D341Med (cell line): ENCODE measurements at regions not wholly inside any gene's neighbourhood (a gene's known extent, or its start where the extent isn't known, plus 50 kb on each side); places are given as distances from the start of the nearest gene placed in this dataset.

Source experiments
- DNase-seq: peaks from one replicate; pipeline ENCODE4 v3.0.0; 2012; ENCODE audit warnings: low spot score

DNA sequence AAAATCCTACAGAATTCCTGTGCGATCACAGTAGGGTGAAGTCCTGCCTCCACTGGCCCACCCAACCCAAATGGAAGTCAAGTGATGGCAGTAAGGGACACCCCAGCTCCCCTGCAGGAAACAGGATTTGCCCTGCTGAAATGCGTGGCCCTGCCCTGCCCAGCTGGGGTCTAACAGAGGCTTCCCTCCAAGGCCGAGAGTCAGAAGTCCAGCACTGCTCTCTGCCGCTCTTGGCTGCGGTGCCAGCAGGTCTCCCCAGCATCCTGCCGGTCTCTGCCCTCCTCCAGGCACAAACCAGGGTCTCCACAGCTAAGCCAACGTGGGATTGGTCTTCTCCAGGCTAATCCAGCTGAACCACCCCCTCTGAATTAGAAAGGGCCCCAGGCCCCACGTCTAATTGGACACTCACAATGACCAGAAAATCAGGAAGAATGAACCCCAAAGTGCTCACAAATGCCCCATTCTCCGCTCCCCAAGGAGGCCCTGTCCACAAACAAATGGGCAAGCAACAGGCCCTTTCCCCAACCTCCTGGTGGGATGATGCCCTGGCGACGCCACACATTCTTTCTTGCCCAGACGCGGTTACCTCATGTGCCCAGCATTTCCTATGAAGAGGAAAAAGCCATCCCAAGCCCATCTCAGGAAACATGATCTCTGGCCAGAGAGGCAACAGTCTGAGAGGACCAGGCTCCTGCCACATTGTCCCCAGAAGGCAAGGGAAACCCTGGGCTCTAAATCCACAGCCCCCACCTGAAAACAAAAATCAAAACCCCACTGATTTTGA, 117.2 kb downstream of the BANF2 start:
- no peak for DNase-seq

DNA sequence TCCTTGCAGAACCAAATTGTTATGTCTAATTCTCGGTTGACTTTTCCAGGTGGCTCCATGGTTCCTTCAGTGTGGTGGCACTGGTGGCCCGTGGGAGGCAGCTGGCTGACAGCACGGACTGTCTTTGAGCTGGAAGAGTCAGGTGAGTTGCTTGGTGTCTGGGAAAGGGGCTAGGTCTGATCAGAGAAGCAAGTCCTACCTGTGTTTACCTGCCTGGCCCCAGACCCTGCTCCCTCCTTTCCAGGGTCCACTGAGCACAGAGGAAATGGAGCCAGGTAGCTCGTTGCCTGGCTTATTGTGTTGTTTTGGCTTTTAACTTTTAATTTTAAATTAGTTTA, 111.8 kb downstream of the BANF2 start:
- no peak for DNase-seq

DNA sequence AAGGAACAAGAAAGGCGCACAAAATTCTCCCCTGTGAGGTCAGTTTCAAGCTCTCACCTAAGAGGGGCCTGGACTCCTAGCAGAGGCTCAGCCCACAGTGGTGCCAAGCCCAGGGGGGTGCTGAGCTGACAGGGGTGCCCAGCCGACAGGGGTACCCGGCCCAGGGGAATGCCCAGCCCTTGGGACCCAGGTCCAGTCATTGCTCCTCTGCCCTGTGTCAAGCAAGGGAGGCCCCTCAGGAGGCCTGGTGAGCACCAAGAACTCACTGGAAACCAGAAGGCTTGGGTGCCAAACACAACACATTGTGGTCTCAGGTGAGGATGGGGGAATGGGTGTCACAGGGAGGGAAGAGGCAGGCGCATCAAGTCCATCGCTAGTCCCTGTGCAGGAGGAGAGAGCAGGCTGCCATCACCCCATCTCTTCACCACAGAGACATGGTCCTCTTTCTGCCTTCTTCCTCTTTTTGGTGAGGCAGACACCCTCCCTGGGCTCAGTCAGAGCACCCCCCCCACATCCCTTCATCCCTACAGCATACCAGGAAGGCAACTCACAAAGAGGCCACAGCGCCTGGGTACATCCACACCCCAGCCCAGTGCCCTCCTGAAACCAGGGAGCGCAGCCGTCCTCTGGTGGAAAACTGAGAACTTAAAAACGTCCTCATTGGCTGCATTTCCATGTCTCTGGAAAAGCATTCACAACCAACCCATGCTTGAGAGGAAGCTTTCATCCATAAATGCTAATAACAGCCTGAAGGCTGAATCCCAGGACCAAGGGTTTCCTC, 111.3 kb downstream of the BANF2 start:
- no peak for DNase-seq

- DNase-seq, result no peak
Measured at GRCh38 chr20:17810062-17810631, 110.4 kb downstream of the BANF2 start.

DNA sequence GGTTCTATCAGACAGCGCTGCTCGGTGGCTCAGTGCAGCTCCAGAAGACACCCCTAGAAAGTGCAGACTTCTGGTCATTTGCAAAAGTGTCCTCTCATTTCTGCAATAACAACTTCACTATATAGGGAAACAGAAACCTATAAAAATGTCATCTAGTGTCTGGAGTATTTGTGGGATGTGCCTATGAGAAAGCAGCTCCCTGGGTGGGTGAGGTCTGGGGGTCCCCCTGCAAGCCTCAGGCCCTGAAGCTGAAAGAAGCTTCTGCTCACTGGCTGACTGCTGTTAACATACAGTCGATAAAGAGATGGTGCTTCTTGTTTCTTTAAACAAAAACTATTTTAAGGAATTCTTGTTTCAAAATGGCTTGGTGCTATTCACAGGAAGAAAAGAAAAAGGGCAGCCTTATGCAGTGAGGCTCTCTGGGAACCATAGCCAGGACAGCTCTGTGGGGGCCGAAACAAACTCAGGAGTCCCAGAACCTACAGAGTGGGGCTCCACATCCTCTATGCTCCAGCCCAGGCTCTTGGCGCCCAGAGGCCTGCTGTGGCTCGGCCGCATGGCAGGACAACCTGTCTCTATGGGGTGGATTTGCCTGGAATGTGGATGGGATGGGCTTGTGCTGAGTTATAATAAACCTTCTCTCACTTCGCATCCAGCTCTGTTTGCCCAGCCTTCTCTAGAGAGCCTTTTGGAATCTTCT, 109.7 kb downstream of the BANF2 start:
- DNase-seq, result no peak

DNA sequence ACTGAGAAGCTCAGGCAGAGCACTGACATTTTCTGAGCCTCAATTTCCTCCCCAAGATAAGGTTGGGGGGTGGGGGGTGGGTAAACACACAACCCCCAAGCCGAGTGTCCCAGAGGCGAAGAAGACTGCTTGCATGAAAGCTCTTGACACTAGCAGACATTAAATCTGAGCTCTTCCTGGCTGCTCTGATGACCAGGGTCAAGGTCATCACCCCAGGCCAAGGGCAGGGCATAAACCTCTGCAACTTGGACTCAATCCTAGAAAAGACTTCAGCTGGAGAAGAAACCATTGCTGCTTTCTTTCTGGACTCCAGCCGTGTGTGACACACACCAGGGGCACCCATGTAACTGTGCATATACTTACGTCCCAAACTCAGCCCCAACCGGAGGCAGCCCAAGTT, 109.0 kb downstream of the BANF2 start:
- no peak for DNase-seq

- DNase-seq, result no peak
Measured at GRCh38 chr20:17808357-17808756, 108.6 kb downstream of the BANF2 start.

DNA sequence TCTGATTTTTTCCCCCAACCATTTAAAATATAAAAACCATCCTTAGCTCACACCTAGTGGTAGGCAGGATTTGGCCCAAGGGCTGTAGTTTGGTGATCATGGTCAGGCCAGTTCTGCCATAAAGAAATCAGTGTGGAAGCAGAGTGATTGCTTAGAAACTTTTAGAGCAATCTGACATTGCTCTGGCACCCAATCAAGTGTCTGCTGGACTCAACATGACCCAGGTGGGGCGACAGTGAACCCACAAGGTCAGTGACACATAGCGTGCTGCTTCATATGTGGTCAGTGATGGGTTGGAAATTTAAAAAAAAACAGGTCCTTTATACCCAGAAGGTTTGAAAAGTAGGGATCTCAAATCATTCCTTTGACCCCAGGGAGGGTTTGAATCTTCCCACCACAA, 107.9 kb downstream of the BANF2 start:
- DNase-seq, result no peak

DNA sequence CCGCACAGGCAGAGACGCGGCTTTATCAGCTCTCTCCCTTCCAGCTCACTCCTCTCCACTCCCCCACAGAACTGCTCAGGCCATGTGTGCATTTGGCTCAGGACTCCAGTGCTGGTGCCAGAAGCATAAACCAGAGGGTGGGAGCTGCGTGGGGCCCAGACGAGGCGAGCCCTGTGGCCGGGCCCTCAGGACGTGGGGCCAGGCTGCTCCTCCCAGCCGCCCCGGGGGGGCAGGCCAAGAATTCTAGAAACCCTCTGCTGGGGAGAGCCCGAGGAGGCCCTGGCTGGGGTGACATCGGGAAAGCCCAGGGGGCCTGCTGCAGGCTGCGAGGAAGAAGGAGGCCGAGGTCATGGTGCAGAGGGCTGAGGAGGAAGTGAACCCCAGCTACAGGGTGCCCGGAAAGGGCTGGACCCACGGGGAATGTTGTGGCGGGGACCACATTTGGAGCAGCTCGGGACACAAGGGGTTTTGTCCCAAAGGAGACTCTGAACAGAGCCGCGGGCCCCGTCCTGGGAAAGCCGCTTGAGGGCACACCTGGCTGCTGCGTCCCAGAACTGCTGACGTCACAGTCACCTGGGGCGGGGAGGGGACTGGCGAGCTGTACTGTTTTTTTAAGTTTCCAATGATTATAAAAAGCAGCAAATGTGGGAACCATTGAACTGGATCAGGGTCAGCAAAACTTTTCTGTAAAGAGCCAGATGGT, 107.1 kb downstream of the BANF2 start:
- no peak for DNase-seq

- DNase-seq, result no peak
Measured at GRCh38 chr20:17806107-17806506, 106.3 kb downstream of the BANF2 start.

GRCh38 chr20:17803765-17804164, 104.0 kb downstream of the BANF2 start:
- no peak for DNase-seq

GRCh38 chr20:17799575-17800227, 99.9 kb downstream of the BANF2 start:
- no peak for DNase-seq

DNA sequence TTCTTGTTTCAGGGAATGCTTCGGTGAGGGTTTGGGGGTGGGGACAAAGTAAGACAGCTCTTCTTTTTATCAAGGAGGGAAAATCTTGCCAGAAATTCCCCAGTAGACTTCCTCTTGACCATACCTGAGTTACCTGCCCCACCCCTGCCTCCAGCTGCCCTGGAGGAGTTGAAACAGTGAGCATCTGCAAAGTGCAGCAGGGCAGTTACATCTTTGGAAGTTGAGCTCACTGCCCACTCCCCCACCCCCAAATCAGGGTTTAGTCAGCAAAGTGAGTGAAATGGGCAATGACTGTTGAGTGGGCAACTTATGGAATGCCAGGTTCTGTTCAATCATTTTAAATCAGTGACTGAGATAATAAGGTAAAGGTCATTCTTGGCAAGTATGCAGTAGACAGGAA, 98.8 kb downstream of the BANF2 start:
- no peak for DNase-seq

DNA sequence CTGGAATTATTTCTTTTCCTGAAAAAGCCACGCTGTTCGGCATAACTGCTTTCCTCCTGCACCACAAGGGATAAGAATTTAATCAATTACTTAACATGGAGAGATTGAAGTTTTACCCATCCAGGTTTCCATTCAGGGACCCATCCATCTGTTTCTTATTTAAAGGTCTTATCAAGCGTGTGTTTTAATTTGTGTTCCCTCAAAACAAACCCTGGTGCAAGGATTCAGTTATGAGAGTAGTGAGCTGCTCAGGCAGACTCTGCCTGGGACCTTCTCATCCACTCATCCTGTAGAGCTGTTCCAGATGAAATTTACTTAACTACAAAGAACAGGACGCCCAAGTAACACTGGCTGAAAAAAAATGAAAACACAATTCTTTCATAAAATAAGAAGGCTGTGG, 97.8 kb downstream of the BANF2 start:
- no peak for DNase-seq

- DNase-seq, result no peak
Measured at GRCh38 chr20:17797161-17797560, 97.4 kb downstream of the BANF2 start.

DNA sequence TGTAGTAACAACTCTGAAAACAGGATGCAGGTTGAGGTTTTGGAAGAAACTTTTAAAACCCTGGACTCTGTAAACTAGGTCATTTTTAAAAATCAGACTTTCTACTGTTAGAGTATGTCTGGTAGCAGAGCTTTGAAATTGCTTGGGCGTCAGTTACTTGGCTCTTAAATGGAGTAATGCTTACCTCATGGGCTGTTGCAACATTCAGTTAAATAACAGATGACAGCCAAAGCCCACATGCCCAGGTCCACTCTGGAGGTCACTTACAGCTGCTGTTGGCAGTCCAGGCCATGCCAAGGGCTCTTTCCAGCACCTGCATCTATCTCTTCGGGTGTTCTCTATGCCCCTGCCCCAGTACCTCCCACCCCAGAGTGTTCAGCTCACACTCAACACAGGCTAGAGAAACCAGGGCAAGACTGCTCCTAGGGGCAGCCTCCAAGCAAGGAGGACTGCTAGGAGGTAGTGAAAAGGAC, 96.4 kb downstream of the BANF2 start:
- DNase-seq, result no peak

GRCh38 chr20:17795501-17796071, 95.8 kb downstream of the BANF2 start:
- no peak for DNase-seq

DNA sequence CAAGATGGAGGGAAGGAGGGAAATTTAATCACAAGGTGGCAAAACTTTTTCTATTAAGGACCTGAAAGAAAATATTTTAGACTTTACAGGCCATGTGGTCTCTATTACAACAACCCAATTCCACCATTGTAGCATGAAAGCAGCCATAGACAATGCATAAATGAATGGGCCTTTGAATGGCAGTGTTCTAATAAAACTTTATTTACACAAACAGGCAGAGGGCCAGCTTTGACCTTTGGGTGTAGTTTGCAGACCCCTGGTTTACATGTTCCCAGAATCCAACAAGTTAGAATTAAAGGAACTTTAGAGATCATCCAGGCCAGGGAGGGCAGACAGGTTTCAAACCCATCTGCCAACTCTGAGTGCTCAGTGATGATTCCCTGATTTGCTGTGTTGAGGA, 95.2 kb downstream of the BANF2 start:
- DNase-seq, result no peak

- DNase-seq, result no peak
Measured at GRCh38 chr20:17794400-17794799, 94.6 kb downstream of the BANF2 start.

GRCh38 chr20:17793986-17794385, 94.2 kb downstream of the BANF2 start:
- DNase-seq, result no peak

- DNase-seq, result no peak
Measured at GRCh38 chr20:17790296-17790695, 90.5 kb downstream of the BANF2 start.
